ENCODE measurements at regions not wholly inside any gene's neighbourhood (a gene's known extent, or its start where the extent isn't known, plus 50 kb on each side); places are given as distances from the start of the nearest gene placed in this dataset.

DNA sequence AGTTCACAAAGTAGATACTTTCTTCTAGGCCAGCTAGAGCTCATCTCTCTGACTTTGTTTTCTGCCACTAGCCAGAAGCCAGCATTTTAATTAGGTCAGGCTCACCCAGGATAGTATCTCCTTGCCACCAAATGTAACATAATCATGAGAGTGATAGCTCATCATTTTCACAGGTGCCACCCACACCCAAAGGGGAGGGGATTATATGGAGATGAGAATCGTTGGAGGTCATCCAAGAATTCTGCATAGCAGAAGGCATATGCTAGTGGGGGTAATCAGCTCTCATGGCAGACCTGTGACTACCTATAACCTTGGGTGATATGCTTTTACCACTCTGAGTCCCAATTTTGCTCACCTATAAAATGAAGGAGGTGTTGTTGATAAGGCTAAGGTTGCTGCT, 523.0 kb downstream of the METTL15 start:
- Histone ChIP-seq H3K4me3 (ENCODE audit: low read length in 3 of 3) (no peak overlapping the region), H3K27ac (ENCODE audit: low read depth in 2 of 2, low read length in 2 of 2) (no peak overlapping the region), H3K36me3 (ENCODE audit: control insufficient read depth in 2 of 3, insufficient read depth in 3 of 3, low read length in 3 of 3) (no peaks in the 10 kb centered on the region), H3K27me3 (ENCODE audit: control insufficient read depth, insufficient read depth, low read length) (no peaks in the 10 kb centered on the region), H3K9ac (ENCODE audit: low read length in 3 of 3) (no peak overlapping the region), H3K4me1 (ENCODE audit: control insufficient read depth in 2 of 3, insufficient read depth in 2 of 3, low read depth in 1 of 3, low read length in 3 of 3) (no peaks in the 10 kb centered on the region), H3K9me3 (ENCODE audit: control insufficient read depth in 2 of 3, insufficient read depth in 1 of 3, low read length in 3 of 3) (no peaks in the 10 kb centered on the region)
- DNase-seq (no peak), FAIRE-seq (no peak)
- intact Hi-C loops (cut with DNase I) = no loop called here
- TF ChIP-seq CTCF (IDR thresholded peaks at IDR 0.05; ENCODE audit: borderline replicate concordance, extremely low read depth, insufficient read depth) = no peak

DNA sequence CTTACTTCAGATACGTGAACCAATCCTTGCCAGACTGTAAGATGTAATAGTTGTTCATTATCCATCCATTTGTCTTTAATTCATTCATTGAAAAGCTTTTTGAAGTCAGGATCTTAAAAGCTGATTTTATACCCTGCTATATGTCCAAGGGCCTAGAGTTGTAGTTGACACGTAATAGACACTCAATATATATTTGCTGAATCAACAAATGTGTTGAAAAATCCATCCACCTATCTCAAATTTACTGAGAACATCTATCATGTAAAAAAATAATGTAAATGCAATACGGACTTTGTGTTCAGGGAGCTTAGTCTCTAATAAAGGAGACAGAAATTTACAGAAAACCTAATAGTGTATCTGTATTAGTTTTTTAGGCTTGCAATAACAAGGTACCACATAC, 521.0 kb downstream of the METTL15 start:
- Histone ChIP-seq H3K27ac (ENCODE audit: low read depth in 2 of 2, low read length in 2 of 2) (no peak overlapping the region), H3K9ac (ENCODE audit: low read length in 3 of 3) (no peak overlapping the region), H3K9me3 (ENCODE audit: control insufficient read depth in 2 of 3, insufficient read depth in 1 of 3, low read length in 3 of 3) (no peaks in the 10 kb centered on the region), H3K4me1 (ENCODE audit: control insufficient read depth in 2 of 3, insufficient read depth in 2 of 3, low read depth in 1 of 3, low read length in 3 of 3) (no peaks in the 10 kb centered on the region), H3K36me3 (ENCODE audit: control insufficient read depth in 2 of 3, insufficient read depth in 3 of 3, low read length in 3 of 3) (no peaks in the 10 kb centered on the region), H3K4me3 (ENCODE audit: low read length in 3 of 3) (no peak overlapping the region), H3K27me3 (ENCODE audit: control insufficient read depth, insufficient read depth, low read length) (no peaks in the 10 kb centered on the region)
- no peak for FAIRE-seq
- no peak for TF ChIP-seq CTCF (IDR thresholded peaks at IDR 0.05; ENCODE audit: borderline replicate concordance, extremely low read depth, insufficient read depth)
- intact Hi-C loops (cut with DNase I) = no loop called here
- no peak for DNase-seq

GRCh38 chr11:28628412-28628811, 520.2 kb downstream of the METTL15 start:
- no peak overlapping the region for H3K9ac ChIP-seq (ENCODE audit: low read length in 3 of 3)
- no peak overlapping the region for H3K4me3 ChIP-seq (ENCODE audit: low read length in 3 of 3)
- H3K4me1 ChIP-seq (ENCODE audit: control insufficient read depth in 2 of 3, insufficient read depth in 2 of 3, low read depth in 1 of 3, low read length in 3 of 3) = no peaks in the 10 kb centered on the region
- FAIRE-seq (no peak), DNase-seq (no peak)
- H3K9me3 ChIP-seq (ENCODE audit: control insufficient read depth in 2 of 3, insufficient read depth in 1 of 3, low read length in 3 of 3) = no peaks in the 10 kb centered on the region
- intact Hi-C loops (cut with DNase I) = no loop called here
- no peaks in the 10 kb centered on the region for H3K36me3 ChIP-seq (ENCODE audit: control insufficient read depth in 2 of 3, insufficient read depth in 3 of 3, low read length in 3 of 3)
- no peak for TF ChIP-seq CTCF (IDR thresholded peaks at IDR 0.05; ENCODE audit: borderline replicate concordance, extremely low read depth, insufficient read depth)
- no peaks in the 10 kb centered on the region for H3K27me3 ChIP-seq (ENCODE audit: control insufficient read depth, insufficient read depth, low read length)
- H3K27ac ChIP-seq (ENCODE audit: low read depth in 2 of 2, low read length in 2 of 2) = no peak overlapping the region

- intact Hi-C loops (cut with DNase I) = no loop called here
- no peaks in the 10 kb centered on the region for H3K4me1 ChIP-seq (ENCODE audit: control insufficient read depth in 2 of 3, insufficient read depth in 2 of 3, low read depth in 1 of 3, low read length in 3 of 3)
- H3K27ac ChIP-seq (ENCODE audit: low read depth in 2 of 2, low read length in 2 of 2) = no peak overlapping the region
- FAIRE-seq (no peak), DNase-seq (no peak)
- H3K27me3 ChIP-seq (ENCODE audit: control insufficient read depth, insufficient read depth, low read length) = no peaks in the 10 kb centered on the region
- no peak for TF ChIP-seq CTCF (IDR thresholded peaks at IDR 0.05; ENCODE audit: borderline replicate concordance, extremely low read depth, insufficient read depth)
- H3K9ac ChIP-seq (ENCODE audit: low read length in 3 of 3) = no peak overlapping the region
- no peak overlapping the region for H3K4me3 ChIP-seq (ENCODE audit: low read length in 3 of 3)
- H3K36me3 ChIP-seq (ENCODE audit: control insufficient read depth in 2 of 3, insufficient read depth in 3 of 3, low read length in 3 of 3) = no peaks in the 10 kb centered on the region
- H3K9me3 ChIP-seq (ENCODE audit: control insufficient read depth in 2 of 3, insufficient read depth in 1 of 3, low read length in 3 of 3) = no peaks in the 10 kb centered on the region
Measured at GRCh38 chr11:28627690-28628255, 519.6 kb downstream of the METTL15 start.

All from kidney (tissue), 13 donors.